NCI-H146 treated with DMSO at 0.1 percent for 48 hours (cell line): ENCODE measurements at regions not wholly inside any gene's neighbourhood (a gene's known extent, or its start where the extent isn't known, plus 50 kb on each side); places are given as distances from the start of the nearest gene placed in this dataset.
A peak's percentile ranks its signal among the peaks of the same experiment; 100 is the strongest.

Experiments
- DNase-seq: peaks from one replicate; lab custom pipeline; 2025; ENCODE audit not compliant: unreplicated experiment; lab: John Stamatoyannopoulos, UW

- DNase-seq = no peak
These were observed 99.6 kb upstream of the SCG2 start for GRCh38 chr2:223701761-223702160.

- DNase-seq = no peak
These were observed 98.1 kb upstream of the SCG2 start for GRCh38 chr2:223700221-223700620.

GRCh38 chr2:223697892-223698645 lies 95.9 kb upstream of the SCG2 start:
- DNase-seq = no peak

DNA sequence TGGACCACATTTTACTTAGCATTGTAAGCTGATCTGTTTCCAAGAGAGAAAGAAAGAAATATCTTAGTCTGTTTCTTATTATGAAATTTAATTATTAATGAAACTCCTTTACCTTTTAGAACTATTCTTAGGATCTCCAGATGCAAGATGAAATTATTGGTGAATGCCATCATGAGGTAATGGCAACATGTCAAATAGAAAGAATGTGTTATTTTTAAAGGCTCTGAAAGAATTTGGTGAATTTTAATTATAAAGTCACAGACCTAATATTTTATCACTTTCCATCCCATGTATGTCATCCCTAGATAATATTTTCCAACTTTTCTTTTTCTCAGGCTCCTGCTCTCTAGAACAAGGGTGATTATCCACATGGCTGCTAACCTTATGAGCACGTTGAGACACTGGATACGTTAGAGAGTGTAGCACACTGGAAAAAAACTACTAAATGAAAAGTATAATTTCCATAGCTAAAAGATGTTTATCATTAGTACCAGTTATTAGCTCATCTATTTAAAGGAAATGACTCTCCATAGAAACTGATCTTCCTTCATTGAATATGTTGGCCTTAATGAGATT lies 95.2 kb upstream of the SCG2 start:
- no peak for DNase-seq

DNA sequence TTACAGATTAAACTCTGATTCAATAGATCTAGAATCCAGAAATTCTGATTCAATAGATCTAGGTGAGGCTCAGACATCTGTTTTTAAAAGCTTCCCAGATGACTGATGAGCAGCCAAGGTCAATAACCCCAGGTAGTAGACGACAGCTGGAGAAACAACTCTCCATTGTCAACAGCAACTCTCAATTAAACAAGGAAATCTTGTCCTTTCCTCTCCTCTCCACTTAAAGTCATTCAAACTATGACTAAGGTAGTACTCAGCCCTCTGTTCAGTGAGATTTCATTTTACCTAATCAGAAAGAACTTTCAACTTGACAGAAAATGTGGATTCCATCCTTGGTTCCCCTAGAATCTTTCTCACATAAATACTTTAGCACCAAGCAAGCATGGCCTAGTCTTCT lies 94.6 kb upstream of the SCG2 start:
- DNase-seq = peak; percentile 43

DNA sequence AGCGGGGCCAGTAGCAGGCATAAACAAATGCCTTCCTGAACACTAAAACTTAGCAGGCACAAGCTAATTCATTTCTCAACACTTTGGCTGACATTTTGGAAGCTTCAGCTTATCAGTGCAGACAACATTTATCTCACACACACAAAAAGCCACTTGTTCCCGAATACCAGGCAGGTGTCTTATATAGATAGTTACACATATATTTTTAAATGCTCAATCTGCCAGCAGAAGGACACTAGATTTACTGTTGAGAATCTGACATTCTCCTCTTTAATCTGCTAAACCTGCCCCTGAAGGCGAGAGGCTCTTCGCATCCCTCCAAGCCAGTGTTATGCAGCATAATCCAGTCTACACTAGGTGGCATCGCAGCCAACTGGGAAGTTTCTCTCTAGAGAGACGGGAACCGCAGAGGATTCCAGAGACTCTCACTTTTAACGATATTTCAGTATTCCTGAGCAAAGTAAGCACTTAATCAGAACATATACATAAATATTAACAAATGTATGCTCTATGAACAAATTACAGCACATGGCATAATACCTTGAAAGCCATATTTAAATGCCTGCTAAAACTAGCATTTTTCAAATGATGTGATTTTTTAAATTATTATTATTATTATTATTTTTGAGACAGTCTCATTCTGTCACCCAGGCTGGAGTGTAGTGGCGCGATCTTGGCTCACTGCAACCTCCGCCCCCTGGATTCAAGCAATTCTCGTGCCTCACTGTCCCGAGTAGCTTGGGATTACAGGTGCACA lies 90.2 kb upstream of the SCG2 start:
- DNase-seq = peak; percentile 6

DNA sequence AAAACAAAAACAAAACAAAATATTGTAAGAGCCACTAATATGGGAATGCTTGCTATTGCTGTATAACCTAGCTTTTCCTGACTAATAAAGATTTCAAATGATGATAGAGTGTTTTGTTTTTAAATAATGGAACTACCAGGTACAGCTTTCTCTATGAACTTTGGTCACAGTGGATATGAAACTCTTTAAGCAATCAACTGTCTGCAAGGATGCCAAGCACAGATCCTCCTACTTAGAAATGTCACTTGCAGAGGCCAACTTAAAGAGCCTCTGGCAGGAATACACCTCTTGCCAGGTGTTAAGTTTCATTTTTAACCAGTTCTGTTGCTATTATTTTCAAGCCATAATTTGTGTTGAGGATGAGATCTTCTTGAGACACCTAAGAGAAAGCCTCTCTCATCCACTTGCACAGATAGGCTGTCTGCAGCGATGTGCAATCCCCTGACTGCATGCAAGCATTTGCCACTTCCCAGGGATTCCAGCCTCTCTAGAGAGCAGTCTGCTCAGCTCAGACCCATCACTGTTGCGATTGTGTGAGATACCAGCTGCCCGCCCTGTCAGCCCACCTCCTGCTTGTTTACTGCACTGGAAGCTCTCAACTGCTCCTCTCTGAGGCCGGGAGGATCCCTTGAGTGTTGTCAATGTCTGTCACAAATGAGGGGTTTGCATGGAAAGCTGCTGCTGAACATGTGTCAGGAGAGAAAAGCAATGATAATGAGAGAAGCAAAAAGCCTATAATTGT lies 86.1 kb upstream of the SCG2 start:
- DNase-seq = no peak

- no peak for DNase-seq
These were observed 79.0 kb upstream of the SCG2 start for GRCh38 chr2:223681125-223681524.

GRCh38 chr2:223674998-223675609 lies 72.9 kb upstream of the SCG2 start:
- no peak for DNase-seq

GRCh38 chr2:223669453-223670225 lies 67.5 kb upstream of the SCG2 start:
- no peak for DNase-seq

GRCh38 chr2:223668302-223668998 lies 66.3 kb upstream of the SCG2 start:
- no peak for DNase-seq

DNA sequence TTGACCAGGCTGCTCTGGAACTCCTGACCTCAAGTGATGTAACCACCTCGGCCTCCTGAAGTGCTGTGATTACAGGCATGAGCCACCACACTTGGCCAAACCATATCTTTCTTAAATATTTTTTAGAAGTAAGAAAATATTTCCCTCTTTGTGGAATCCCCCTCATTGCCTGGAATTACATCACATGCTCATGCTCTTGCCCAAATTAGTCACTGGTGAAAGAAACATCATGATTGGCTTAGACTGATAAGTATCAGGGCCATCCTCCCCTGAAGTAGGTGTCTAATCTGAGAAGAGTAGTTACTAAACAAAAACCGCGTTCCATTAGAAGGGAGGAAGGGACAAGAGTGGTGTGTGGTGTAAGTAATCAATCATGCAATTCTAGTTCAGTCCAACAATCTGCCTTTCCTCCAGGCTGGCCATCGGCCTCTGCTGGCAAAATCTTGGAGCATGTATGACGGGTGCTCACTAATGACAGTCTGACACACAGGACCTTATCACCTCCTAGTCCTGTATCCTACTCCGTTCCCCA lies 52.3 kb upstream of the SCG2 start:
- no peak for DNase-seq

DNA sequence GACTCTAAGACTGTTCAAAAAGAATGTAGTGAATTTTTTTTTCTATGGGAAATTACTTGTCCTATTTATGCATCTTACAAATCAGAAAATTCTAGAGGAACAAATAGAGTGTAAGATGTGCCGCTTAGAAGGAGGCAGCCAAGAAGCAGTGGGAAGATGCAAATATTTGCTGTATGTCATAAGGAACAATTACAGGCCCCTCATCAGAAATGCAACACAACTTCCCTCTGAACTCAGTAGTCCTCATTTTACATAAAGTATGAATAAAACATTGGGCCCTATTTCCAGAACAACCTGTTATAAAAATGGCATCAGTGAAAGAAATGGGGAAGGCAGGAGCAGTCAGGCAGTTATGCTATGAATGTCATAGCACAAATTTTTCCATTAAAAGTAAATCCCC lies 50.7 kb upstream of the SCG2 start:
- no peak for DNase-seq

GRCh38 chr2:223652122-223652521 lies 50.0 kb upstream of the SCG2 start:
- DNase-seq = no peak
